HEK293T (cell line): ENCODE measurements at regions not wholly inside any gene's neighbourhood (a gene's known extent, or its start where the extent isn't known, plus 50 kb on each side); places are given as distances from the start of the nearest gene placed in this dataset.

ENCODE experiments used
- CTCF ChIA-PET: fragments of 350-600 bp; formaldehyde crosslinking; extraction: SDS; loops from one replicate; lab custom pipeline; 2021; ENCODE audit warnings: antibody characterized with exemption, inconsistent platforms; lab: Yijun Ruan, JAX
- POLR2A ChIA-PET: fragments of 350-600 bp; formaldehyde crosslinking; extraction: SDS; loops from one replicate; lab custom pipeline; 2020; ENCODE audit warnings: antibody characterized with exemption, inconsistent platforms; lab: Yijun Ruan, JAX
- DNase-seq: peaks from one replicate; pipeline ENCODE4 v3.0.0; 2012; ENCODE audit warnings: mixed read lengths; ENCODE audit errors: extremely low spot score
- ARNT ChIP-seq: fragments of 450-650 bp; IDR thresholded peaks from 2 replicates; pipeline ENCODE4 v1.6.1; 2017; ENCODE audit warnings: mild to moderate bottlenecking
- BHLHE40 ChIP-seq: fragments of 450-650 bp; IDR thresholded peaks from 2 replicates; pipeline ENCODE4 v1.6.1; 2016; ENCODE audit warnings: mild to moderate bottlenecking, moderate library complexity, borderline replicate concordance
- CTBP1 ChIP-seq: fragments of 450-650 bp; IDR thresholded peaks from 2 replicates; pipeline ENCODE4 v1.6.1; 2016; ENCODE audit warnings: borderline replicate concordance
- ELF4 ChIP-seq: fragments of 450-650 bp; IDR thresholded peaks from 2 replicates; pipeline ENCODE4 v1.6.1; 2017; ENCODE audit warnings: antibody characterized with exemption
- FOXA1 ChIP-seq: fragments of 450-650 bp; IDR thresholded peaks from 2 replicates; pipeline ENCODE4 v1.6.1; 2016; ENCODE audit warnings: mild to moderate bottlenecking
- FOXK2 ChIP-seq: fragments of 450-650 bp; IDR thresholded peaks from 2 replicates; pipeline ENCODE4 v1.6.1; 2016; ENCODE audit warnings: mild to moderate bottlenecking
- FOXM1 ChIP-seq: fragments of 450-650 bp; IDR thresholded peaks from 2 replicates; pipeline ENCODE4 v1.6.1; 2017; ENCODE audit warnings: mild to moderate bottlenecking, borderline replicate concordance
- HDGF ChIP-seq: fragments of 450-650 bp; IDR thresholded peaks from 2 replicates; pipeline ENCODE4 v1.6.1; 2017; ENCODE audit warnings: antibody characterized with exemption, borderline replicate concordance
- L3MBTL2 ChIP-seq: fragments of 450-650 bp; conservative IDR thresholded peaks from 2 replicates; pipeline ENCODE4 v1.6.1; 2016; ENCODE audit warnings: mild to moderate bottlenecking
- LEF1 ChIP-seq: fragments of 450-650 bp; IDR thresholded peaks from 2 replicates; pipeline ENCODE4 v1.6.1; 2017; ENCODE audit warnings: mild to moderate bottlenecking, borderline replicate concordance
- NFRKB ChIP-seq: fragments of 450-650 bp; IDR thresholded peaks from 2 replicates; pipeline ENCODE4 v1.6.1; 2016; ENCODE audit warnings: mild to moderate bottlenecking, moderate library complexity
- SP1 ChIP-seq: fragments of 450-650 bp; IDR thresholded peaks from 2 replicates; pipeline ENCODE4 v1.6.1; 2017
- SUZ12 ChIP-seq: fragments of 450-650 bp; IDR thresholded peaks from 2 replicates; pipeline ENCODE4 v1.6.1; 2016; ENCODE audit warnings: mild to moderate bottlenecking
- TARDBP ChIP-seq: fragments of 450-650 bp; IDR thresholded peaks from 2 replicates; pipeline ENCODE4 v1.6.1; 2016
- ZNF384 ChIP-seq: fragments of 450-650 bp; IDR thresholded peaks from 2 replicates; pipeline ENCODE4 v1.6.1; 2016
- TF ChIP-seq, protein P1 (sequence below): fragments of 450-650 bp; IDR thresholded peaks from 2 replicates; pipeline ENCODE4 v1.6.1; 2016

DNA sequence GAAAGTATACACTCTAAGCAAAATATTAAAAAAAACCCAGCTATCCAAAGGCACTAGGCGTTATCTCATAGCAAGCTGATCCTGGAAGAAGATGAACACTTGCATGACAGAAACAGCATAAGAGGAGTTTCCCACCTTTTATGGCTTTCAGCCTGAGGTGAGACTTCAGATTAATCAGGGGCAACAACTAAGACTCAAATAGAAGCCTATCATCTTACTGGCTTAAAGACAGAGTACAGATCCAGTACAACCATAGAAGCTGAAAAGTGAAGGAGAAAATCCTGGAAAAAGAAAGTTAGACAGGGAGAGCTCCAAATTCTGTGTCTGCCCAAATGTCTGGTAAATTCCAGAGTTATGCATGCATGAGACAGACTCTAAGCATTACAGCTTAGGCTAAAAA, 360.8 kb upstream of the KCNN2 start:
- ChIA-PET CTCF (interaction anchor here (0.6 kb wide), 1 partner anchor 461 kb away, joined by 3 read pairs; no protein-coding TSS in a partner anchor), POLR2A (no interaction called here)
- no peak for DNase-seq
- no peak for TF ChIP-seq SUZ12

DNA sequence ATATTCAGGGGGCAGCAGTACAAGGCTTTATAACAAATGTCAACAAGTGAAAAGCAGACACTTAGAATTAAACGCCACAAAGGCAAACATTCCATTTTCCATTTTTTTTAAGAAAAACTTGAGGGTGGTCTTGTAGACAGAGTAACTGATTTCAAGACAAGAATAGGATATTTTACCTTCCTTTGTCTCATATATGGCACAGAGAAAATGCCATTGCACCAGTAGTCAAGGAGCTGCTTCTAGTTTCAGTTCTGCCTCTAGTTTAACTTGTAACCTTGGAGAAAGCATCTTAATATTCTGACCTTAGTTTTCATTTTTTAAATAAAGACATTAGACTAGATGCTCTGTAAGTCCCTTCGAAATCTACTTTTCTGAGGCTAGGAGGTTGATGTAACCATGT, 355.3 kb upstream of the KCNN2 start:
- no peak for DNase-seq
- TF ChIP-seq ZNF384 = no peak
- TF ChIP-seq L3MBTL2 = no peak
- no peak for TF ChIP-seq NFRKB
- TF ChIP-seq, protein P1, sequence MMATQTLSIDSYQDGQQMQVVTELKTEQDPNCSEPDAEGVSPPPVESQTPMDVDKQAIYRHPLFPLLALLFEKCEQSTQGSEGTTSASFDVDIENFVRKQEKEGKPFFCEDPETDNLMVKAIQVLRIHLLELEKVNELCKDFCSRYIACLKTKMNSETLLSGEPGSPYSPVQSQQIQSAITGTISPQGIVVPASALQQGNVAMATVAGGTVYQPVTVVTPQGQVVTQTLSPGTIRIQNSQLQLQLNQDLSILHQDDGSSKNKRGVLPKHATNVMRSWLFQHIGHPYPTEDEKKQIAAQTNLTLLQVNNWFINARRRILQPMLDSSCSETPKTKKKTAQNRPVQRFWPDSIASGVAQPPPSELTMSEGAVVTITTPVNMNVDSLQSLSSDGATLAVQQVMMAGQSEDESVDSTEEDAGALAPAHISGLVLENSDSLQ = no peak
- no peak for TF ChIP-seq SUZ12
- TF ChIP-seq ELF4 = no peak
- TF ChIP-seq TARDBP = no peak
- no peak for TF ChIP-seq FOXA1
- TF ChIP-seq CTBP1 = no peak
- no peak for TF ChIP-seq LEF1
- no peak for TF ChIP-seq BHLHE40
- no peak for TF ChIP-seq HDGF
- no peak for TF ChIP-seq ARNT
- no peak for TF ChIP-seq SP1
- POLR2A ChIA-PET = no interaction called here
- CTCF ChIA-PET = no interaction called here

DNA sequence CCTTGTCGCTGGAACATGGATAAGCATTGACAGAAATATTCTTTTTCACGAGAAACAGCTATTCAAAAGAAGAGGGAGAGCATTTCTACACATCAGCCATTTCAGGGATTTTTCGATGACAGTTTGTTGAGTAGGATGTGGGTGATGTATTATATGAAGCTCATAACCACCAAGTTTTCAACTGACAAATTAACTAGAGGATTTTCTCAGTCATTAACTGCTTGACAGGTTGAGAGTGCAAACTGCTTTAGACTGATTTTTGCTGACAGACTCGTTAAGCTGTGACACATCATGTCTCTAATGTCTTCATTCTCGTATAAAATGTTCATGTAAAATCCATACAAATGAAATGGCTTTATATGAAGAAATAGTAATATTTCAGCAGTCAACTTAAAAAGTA, 354.2 kb upstream of the KCNN2 start:
- TF ChIP-seq CTBP1 (no peak), ZNF384 (no peak), SUZ12 (no peak), FOXK2 (no peak), BHLHE40 (no peak), LEF1 (no peak), TARDBP (no peak), HDGF (no peak), FOXM1 (no peak), FOXA1 (no peak), L3MBTL2 (no peak), ELF4 (no peak), NFRKB (no peak), ARNT (no peak), SP1 (no peak)
- TF ChIP-seq, protein P1 = no peak
- no peak for DNase-seq
- ChIA-PET POLR2A (no interaction called here), CTCF (no interaction called here)

DNA sequence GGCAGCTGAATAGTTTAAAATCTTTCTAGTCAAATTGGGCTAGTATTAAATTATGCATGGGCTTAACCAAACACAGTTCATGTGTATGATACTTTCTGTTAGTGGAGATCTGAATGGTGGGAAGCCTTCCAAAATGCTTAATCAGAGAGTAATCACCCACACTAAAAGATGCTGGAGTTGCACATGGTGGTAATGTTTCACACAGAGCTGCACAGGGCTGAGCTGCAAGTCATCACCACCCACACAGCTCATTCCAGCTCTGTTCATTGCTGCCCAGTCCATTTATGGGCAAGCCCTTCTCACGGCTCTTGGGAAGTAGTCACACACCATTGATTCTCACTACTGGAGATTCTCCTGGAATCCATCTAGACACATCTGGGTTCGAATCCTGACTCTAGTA, 351.5 kb upstream of the KCNN2 start:
- TF ChIP-seq FOXK2 = no peak
- TF ChIP-seq HDGF = no peak
- TF ChIP-seq LEF1 = no peak
- TF ChIP-seq L3MBTL2 = no peak
- TF ChIP-seq, protein P1 = no peak
- no peak for TF ChIP-seq SUZ12
- no peak for TF ChIP-seq BHLHE40
- no peak for TF ChIP-seq CTBP1
- TF ChIP-seq FOXM1 = no peak
- TF ChIP-seq TARDBP = no peak
- no peak for TF ChIP-seq ELF4
- TF ChIP-seq FOXA1 = no peak
- no peak for TF ChIP-seq ZNF384
- no peak for TF ChIP-seq NFRKB
- TF ChIP-seq ARNT = no peak
- no peak for TF ChIP-seq SP1
- DNase-seq = no peak
- ChIA-PET POLR2A (no interaction called here), CTCF (no interaction called here)

DNA sequence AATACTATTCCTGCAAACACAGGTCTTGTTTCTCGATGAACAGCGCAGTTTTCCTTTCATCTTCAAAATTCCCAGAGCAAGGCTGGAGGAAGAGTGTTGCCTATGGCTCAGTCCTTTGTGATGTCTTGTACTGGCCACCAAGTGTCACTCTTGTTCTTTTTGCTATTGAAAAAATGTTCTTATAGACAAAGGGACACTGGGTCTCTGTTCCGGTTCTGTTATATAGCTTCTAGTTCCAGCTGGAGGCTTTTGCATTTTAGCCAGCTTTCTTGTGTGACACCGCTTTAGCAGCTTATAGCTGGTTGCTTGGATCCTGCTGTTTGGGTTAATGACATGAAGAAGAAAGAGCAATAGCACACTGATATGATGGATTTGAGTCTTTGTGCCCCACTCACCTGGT, 343.7 kb upstream of the KCNN2 start:
- no peak for TF ChIP-seq HDGF
- no peak for TF ChIP-seq L3MBTL2
- TF ChIP-seq, protein P1 = no peak
- no peak for TF ChIP-seq TARDBP
- no peak for TF ChIP-seq FOXM1
- ChIA-PET POLR2A (no interaction called here), CTCF (no interaction called here)
- peak; percentile 14 for DNase-seq

DNA sequence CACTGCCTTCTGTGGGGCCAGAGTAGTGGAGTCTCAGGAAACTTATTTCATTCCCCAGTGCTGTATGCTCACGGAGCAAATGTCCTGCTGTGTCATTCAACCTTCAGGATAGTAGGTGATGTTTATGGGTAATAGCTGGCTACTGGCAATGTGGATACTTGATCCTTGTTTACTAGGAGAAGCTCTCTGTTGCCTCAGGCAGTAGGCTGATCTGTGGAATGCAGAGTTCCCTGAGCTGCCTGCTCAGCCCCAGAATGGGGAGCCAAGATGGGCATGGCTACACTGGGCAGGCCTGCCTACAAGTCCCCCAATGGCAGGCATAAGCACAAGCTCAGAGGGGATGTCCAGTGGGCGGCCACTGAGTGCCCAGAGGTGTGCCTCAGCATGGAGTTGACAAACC, 323.1 kb upstream of the KCNN2 start:
- no peak for DNase-seq
- CTCF ChIA-PET = no interaction called here
- POLR2A ChIA-PET = no interaction called here
- TF ChIP-seq FOXM1 (no peak), BHLHE40 (no peak), SUZ12 (no peak), ZNF384 (no peak), CTBP1 (no peak), FOXK2 (no peak)
- TF ChIP-seq, protein P1 = no peak
